K562 (cell line): ENCODE measurements at regions not wholly inside any gene's neighbourhood (a gene's known extent, or its start where the extent isn't known, plus 50 kb on each side); places are given as distances from the start of the nearest gene placed in this dataset.

Source experiments
- ATF4 ChIP-seq: fragments of 450-650 bp; formaldehyde crosslinking; IDR thresholded peaks from 2 replicates; pipeline ENCODE4 v1.4.0; 2022; ENCODE audit warnings: mild to moderate bottlenecking, moderate library complexity
- BRCA1 ChIP-seq, 2 experiments: fragments of 450-650 bp in 1 of 2; sonication (generic) in 1 of 2; formaldehyde crosslinking in 1 of 2; IDR thresholded peaks; 2 replicates each; pipeline versions ENCODE4 v1.5.0 to v1.6.1; 2017 to 2020; ENCODE audit warnings: mild to moderate bottlenecking in 1 of 2, missing genetic modification reagents in 1 of 2
- BRF2 ChIP-seq: IDR thresholded peaks from 3 replicates; pipeline ENCODE4 v1.6.1; 2011; ENCODE audit warnings: borderline replicate concordance, mild to moderate bottlenecking; ENCODE audit not compliant: insufficient read length, insufficient read depth
- CREB3 ChIP-seq: fragments of 450-650 bp; conservative IDR thresholded peaks from 2 replicates; pipeline ENCODE4 v1.6.1; 2016; ENCODE audit warnings: missing genetic modification characterization, low read depth, mild to moderate bottlenecking, missing compliant biosample characterization, moderate library complexity
- CREM ChIP-seq: IDR thresholded peaks from 2 replicates; pipeline ENCODE4 v1.6.1; 2014; ENCODE audit warnings: antibody characterized with exemption, low read depth
- ELF1 ChIP-seq: fragments of 200-800 bp; sonication (Bioruptor generic); IDR thresholded peaks from 2 replicates; pipeline ENCODE4 v1.6.1; 2016; ENCODE audit warnings: missing genetic modification characterization, missing compliant biosample characterization
- ESRRA ChIP-seq: fragments of 450-650 bp; IDR thresholded peaks from 2 replicates; pipeline ENCODE4 v1.6.1; 2014; ENCODE audit warnings: low read depth, mild to moderate bottlenecking, moderate library complexity, borderline replicate concordance
- ID3 ChIP-seq, 2 experiments: fragments of 250-450 bp in 1 of 2; fragments of 450-650 bp in 1 of 2; sonication (Bioruptor Pico) in 1 of 2; IDR thresholded peaks; 2 replicates each; pipeline versions ENCODE4 v1.6.1 to v1.8.0; 2016 to 2021; ENCODE audit warnings: mild to moderate bottlenecking in 2 of 2, moderate library complexity in 2 of 2, missing compliant biosample characterization in 1 of 2, missing genetic modification characterization in 1 of 2
- JUNB ChIP-seq: fragments of 450-650 bp; formaldehyde crosslinking; conservative IDR thresholded peaks from 2 replicates; pipeline ENCODE4 v1.4.0; 2020; ENCODE audit warnings: mild to moderate bottlenecking
- KDM2B ChIP-seq: fragments of 250-450 bp; sonication (Bioruptor Pico); IDR thresholded peaks from 2 replicates; pipeline ENCODE4 v1.8.0; 2021; ENCODE audit warnings: mild to moderate bottlenecking, moderate library complexity
- MTA2 ChIP-seq: fragments of 450-650 bp; IDR thresholded peaks from 2 replicates; pipeline ENCODE4 v1.6.1; 2016; ENCODE audit warnings: low read depth
- MYC ChIP-seq, 2 experiments: fragments of 250-450 bp in 1 of 2; sonication (Bioruptor Pico) in 1 of 2; IDR thresholded peaks; 2 replicates each; pipeline versions ENCODE4 v1.5.1 to v1.6.1; 2012 to 2021; ENCODE audit warnings: low read depth in 2 of 2, borderline replicate concordance in 1 of 2, improper control_type of control experiment in 1 of 2, low read length in 1 of 2, mild to moderate bottlenecking in 1 of 2, moderate library complexity in 1 of 2
- PML ChIP-seq: IDR thresholded peaks from 2 replicates; pipeline ENCODE4 v1.6.1; 2012; ENCODE audit warnings: low read length, inconsistent platforms
- SMARCA4 ChIP-seq: fragments of 450-650 bp; IDR thresholded peaks from 2 replicates; pipeline ENCODE4 v1.6.1; 2016
- SRSF3 ChIP-seq: fragments of 200-400 bp; formaldehyde crosslinking; IDR thresholded peaks from 2 replicates; pipeline ENCODE4 v1.6.1; 2016; ENCODE audit warnings: mild to moderate bottlenecking, low read length, moderate library complexity; ENCODE audit not compliant: insufficient read depth
- SRSF7 ChIP-seq: fragments of 200-400 bp; formaldehyde crosslinking; optimal IDR thresholded peaks from 2 replicates; pipeline ENCODE3; 2017; ENCODE audit warnings: mild to moderate bottlenecking, low read depth, low read length
- ZMIZ1 ChIP-seq, 2 experiments: fragments of 150-350 bp in 1 of 2; IDR thresholded peaks; 2 replicates each; pipeline ENCODE4 v1.6.1; 2012 to 2016; ENCODE audit warnings: low read depth in 2 of 2, low read length in 2 of 2, mild to moderate bottlenecking in 1 of 2, moderate library complexity in 1 of 2
- ZNF785 ChIP-seq: fragments of 250-450 bp; sonication (Bioruptor Pico); IDR thresholded peaks from 2 replicates; pipeline ENCODE4 v1.4.0; 2020; ENCODE audit warnings: mild to moderate bottlenecking
- ZSCAN32 ChIP-seq: fragments of 450-650 bp; formaldehyde crosslinking; IDR thresholded peaks from 2 replicates; pipeline ENCODE4 v1.4.0; 2020; ENCODE audit warnings: mild to moderate bottlenecking, moderate library complexity

GRCh38 chr7:106568680-106569499, 92.1 kb downstream of the CCDC71L start (continued):
- TF ChIP-seq ATF4 (CRISPR knock-in tag) (peak; percentile 100), ELF1 (tag) (peak; percentile 36; the same call in 1 of the 2 replicates), PML (peak; percentile 98), SMARCA4 (peak; percentile 98), CREM (peak; percentile 75), ZMIZ1 (IDR thresholded peaks at IDR 0.05; ENCODE audit: low read depth in 2 of 2, low read length in 2 of 2) (peak in 1 of 2 experiments; percentile 93; a peak in 2 of 4 replicates), ESRRA (peak; percentile 99), SRSF7 (no peak), BRF2 (no peak), CREB3 (tag) (peak; percentile 96), KDM2B (CRISPR knock-in tag) (peak; percentile 80; the same call in 1 of the 2 replicates), JUNB (CRISPR knock-in tag) (peak; percentile 65), MTA2 (peak; percentile 96), BRCA1 (IDR thresholded peaks at IDR 0.05) (no peak), BRCA1 (CRISPR knock-in tag; IDR thresholded peaks at IDR 0.05) (no peak), ZSCAN32 (peak; percentile 100), MYC (IDR thresholded peaks at IDR 0.05; ENCODE audit: low read depth, low read length) (peak; percentile 98), MYC (CRISPR knock-in tag; IDR thresholded peaks at IDR 0.05; ENCODE audit: borderline replicate concordance, low read depth) (no peak; the same call in 1 of the 2 replicates), SRSF3 (no peak), ZNF785 (CRISPR knock-in tag) (no peak), ID3 (CRISPR knock-in tag; IDR thresholded peaks at IDR 0.05) (no peak), ID3 (tag; IDR thresholded peaks at IDR 0.05) (peak; percentile 95)
